ENCODE measurements at regions not wholly inside any gene's neighbourhood (a gene's known extent, or its start where the extent isn't known, plus 50 kb on each side); places are given as distances from the start of the nearest gene placed in this dataset.

GRCh38 chr5:60365001-60365400, 335.0 kb downstream of the DEPDC1B start:
- Histone ChIP-seq H3K27me3 (no peaks in the 10 kb centered on the region), H3K36me3 (no peaks in the 10 kb centered on the region), H3K4me3 (no peak overlapping the region), H3K4me1 (no peaks in the 10 kb centered on the region), H3K9me3 (no peaks in the 10 kb centered on the region), H3K27ac (no peak overlapping the region)
- TF ChIP-seq CTCF (IDR thresholded peaks at IDR 0.05) (no peak), POLR2A (IDR thresholded peaks at IDR 0.05) (no peak)
- no peak for DNase-seq

- no peaks in the 10 kb centered on the region for H3K27me3 ChIP-seq
- no peaks in the 10 kb centered on the region for H3K9me3 ChIP-seq
- no peak overlapping the region for H3K4me3 ChIP-seq
- H3K27ac ChIP-seq, result no peak overlapping the region
- no peaks in the 10 kb centered on the region for H3K4me1 ChIP-seq
- DNase-seq, result no peak
- no peaks in the 10 kb centered on the region for H3K36me3 ChIP-seq
- TF ChIP-seq CTCF (IDR thresholded peaks at IDR 0.05) (no peak), POLR2A (IDR thresholded peaks at IDR 0.05) (no peak)
Observed at GRCh38 chr5:60362158-60362557, 337.8 kb downstream of the DEPDC1B start.

- Histone ChIP-seq H3K27ac (no peak overlapping the region), H3K36me3 (no peaks in the 10 kb centered on the region), H3K27me3 (no peaks in the 10 kb centered on the region), H3K4me1 (no peaks in the 10 kb centered on the region), H3K4me3 (no peak overlapping the region), H3K9me3 (no peaks in the 10 kb centered on the region)
- no peak for TF ChIP-seq POLR2A (IDR thresholded peaks at IDR 0.05)
- TF ChIP-seq CTCF (IDR thresholded peaks at IDR 0.05), result no peak
- DNase-seq, result no peak
Observed at GRCh38 chr5:60360355-60360754, 339.6 kb downstream of the DEPDC1B start.

GRCh38 chr5:60357302-60357701, 342.7 kb downstream of the DEPDC1B start:
- H3K27me3 ChIP-seq, result no peaks in the 10 kb centered on the region
- no peak overlapping the region for H3K27ac ChIP-seq
- no peaks in the 10 kb centered on the region for H3K36me3 ChIP-seq
- H3K9me3 ChIP-seq, result no peaks in the 10 kb centered on the region
- no peak for TF ChIP-seq CTCF (IDR thresholded peaks at IDR 0.05)
- TF ChIP-seq POLR2A (IDR thresholded peaks at IDR 0.05), result no peak
- H3K4me3 ChIP-seq, result no peak overlapping the region
- no peak for DNase-seq
- H3K4me1 ChIP-seq, result no peaks in the 10 kb centered on the region

- no peaks in the 10 kb centered on the region for H3K9me3 ChIP-seq
- no peak overlapping the region for H3K27ac ChIP-seq
- no peaks in the 10 kb centered on the region for H3K36me3 ChIP-seq
- no peaks in the 10 kb centered on the region for H3K27me3 ChIP-seq
- no peak overlapping the region for H3K4me3 ChIP-seq
- TF ChIP-seq POLR2A (IDR thresholded peaks at IDR 0.05), result no peak
- TF ChIP-seq CTCF (IDR thresholded peaks at IDR 0.05), result no peak
- H3K4me1 ChIP-seq, result no peaks in the 10 kb centered on the region
- DNase-seq, result no peak
Observed at GRCh38 chr5:60356745-60357144, 343.2 kb downstream of the DEPDC1B start.

- Histone ChIP-seq H3K36me3 (no peaks in the 10 kb centered on the region), H3K9me3 (no peaks in the 10 kb centered on the region), H3K27me3 (no peaks in the 10 kb centered on the region), H3K4me3 (no peak overlapping the region), H3K4me1 (no peaks in the 10 kb centered on the region), H3K27ac (no peak overlapping the region)
- DNase-seq, result no peak
- TF ChIP-seq CTCF (IDR thresholded peaks at IDR 0.05) (no peak), POLR2A (IDR thresholded peaks at IDR 0.05) (no peak)
Observed at GRCh38 chr5:60355181-60355580, 344.8 kb downstream of the DEPDC1B start.
